Central memory CD8-positive, alpha-beta T cell (primary cell): ENCODE measurements at regions not wholly inside any gene's neighbourhood (a gene's known extent, or its start where the extent isn't known, plus 50 kb on each side); places are given as distances from the start of the nearest gene placed in this dataset.
A peak's percentile ranks its signal among the peaks of the same experiment; 100 is the strongest.
"Not testable (repeated sequence)": the region's sequence is repeated elsewhere in the genome, so short reads cannot be mapped to it uniquely, and the experiment has no call there.

ENCODE experiments used
- ATAC-seq: fragments of 150-1000 bp; cut with Tn5 transposase; replicated peaks from 2 replicates; pipeline ENCODE4 v1.10.0; 2022; ENCODE audit warnings: mild to moderate bottlenecking, moderate FRiP score, moderate number of reproducible peaks; ENCODE audit not compliant: poor library complexity, severe bottlenecking; ENCODE audit errors: extremely low read depth
- DNase-seq, 2 donors: peaks; one replicate each; pipeline ENCODE4 v3.0.0; 2021; ENCODE audit warnings: low spot score in 2 of 2
- H3K27ac Mint-ChIP-seq: one replicate; pipeline ENCODE4 v1.8.0; 2022; ENCODE audit warnings: low read depth, mild to moderate bottlenecking, moderate library complexity, mixed read lengths
- H3K27me3 Mint-ChIP-seq: one replicate; pipeline ENCODE4 v1.8.0; 2022; ENCODE audit warnings: mixed read lengths
- H3K36me3 Mint-ChIP-seq: one replicate; pipeline ENCODE4 v1.8.0; 2022; ENCODE audit warnings: mild to moderate bottlenecking, moderate library complexity, mixed read lengths; ENCODE audit not compliant: insufficient read depth
- H3K4me1 Mint-ChIP-seq: one replicate; pipeline ENCODE4 v1.8.0; 2022; ENCODE audit warnings: mixed read lengths
- H3K4me3 Mint-ChIP-seq: one replicate; pipeline ENCODE4 v1.8.0; 2022; ENCODE audit warnings: mild to moderate bottlenecking, moderate library complexity, mixed read lengths
- H3K9me3 Mint-ChIP-seq: one replicate; pipeline ENCODE4 v1.8.0; 2022; ENCODE audit warnings: mixed read lengths

GRCh38 chr19:30968210-30968609, 381.0 kb downstream of the TSHZ3 start:
- H3K4me3 Mint-ChIP-seq = no peak overlapping the region
- H3K4me1 Mint-ChIP-seq = no peaks in the 10 kb centered on the region
- H3K36me3 Mint-ChIP-seq = no peaks in the 10 kb centered on the region
- peaks cover 5% of the 10 kb centered on the region for H3K9me3 Mint-ChIP-seq
- no peak overlapping the region for H3K27ac Mint-ChIP-seq
- ATAC-seq (no peak), DNase-seq (no peak)
- peaks cover 11% of the 10 kb centered on the region for H3K27me3 Mint-ChIP-seq

DNA sequence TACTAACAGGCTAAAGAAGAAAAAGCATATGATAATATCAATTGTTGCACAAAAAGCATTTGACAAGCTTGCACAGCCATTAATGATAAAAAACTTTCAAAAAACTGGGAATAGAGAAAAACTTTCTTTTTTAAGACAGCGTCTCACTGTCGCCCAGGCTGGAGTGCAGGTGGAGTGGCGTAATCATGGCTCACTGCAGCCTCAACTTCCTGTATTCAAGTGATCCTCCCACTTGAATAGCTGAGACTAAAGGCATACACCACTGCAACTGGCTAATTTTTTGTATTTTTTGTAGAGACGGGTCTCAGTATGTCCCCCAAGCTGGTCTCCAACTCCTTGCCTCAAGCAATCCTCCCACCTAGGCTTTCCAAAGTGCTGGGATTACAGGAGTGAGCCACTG, 382.8 kb downstream of the TSHZ3 start:
- ATAC-seq = no peak
- Mint-ChIP-seq H3K4me1 (no peaks in the 10 kb centered on the region), H3K27me3 (no peaks in the 10 kb centered on the region)

DNA sequence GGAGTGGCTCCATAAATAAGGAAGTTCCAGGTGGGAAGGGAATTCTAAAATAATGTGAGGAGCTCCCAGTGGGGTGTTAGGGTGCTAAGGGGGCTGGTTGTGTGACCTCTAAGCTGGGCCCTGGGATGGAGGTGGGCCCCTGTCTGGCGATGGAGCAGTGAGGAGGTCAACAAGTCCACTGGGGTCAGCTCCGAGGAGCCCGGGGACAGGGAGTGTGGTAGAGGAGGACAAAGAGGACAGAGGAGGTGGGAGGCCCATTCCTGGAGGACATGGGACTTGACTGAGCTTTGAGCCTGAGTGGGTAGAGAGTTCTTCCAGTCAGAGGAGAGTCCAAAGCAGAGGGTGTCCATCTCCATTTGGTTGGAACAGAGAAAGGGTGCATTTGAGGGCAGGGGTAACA, 390.2 kb downstream of the TSHZ3 start:
- Mint-ChIP-seq H3K36me3 (no peaks in the 10 kb centered on the region), H3K9me3 (no peaks in the 10 kb centered on the region), H3K4me1 (no peaks in the 10 kb centered on the region), H3K27ac (no peak overlapping the region), H3K4me3 (no peak overlapping the region), H3K27me3 (peaks cover 31% of the 10 kb centered on the region)
- no peak for ATAC-seq
- no peak for DNase-seq

More for the DNA sequence above, 382.8 kb downstream of the TSHZ3 start:
- DNase-seq = no peak
- Mint-ChIP-seq H3K27ac (no peak overlapping the region), H3K4me3 (no peak overlapping the region), H3K36me3 (no peaks in the 10 kb centered on the region), H3K9me3 (peaks cover 5% of the 10 kb centered on the region)

GRCh38 chr19:30955112-30956104, 393.8 kb downstream of the TSHZ3 start:
- H3K27me3 Mint-ChIP-seq = peaks cover 31% of the 10 kb centered on the region
- no peaks in the 10 kb centered on the region for H3K9me3 Mint-ChIP-seq
- H3K27ac Mint-ChIP-seq = no peak overlapping the region
- DNase-seq (no peak), ATAC-seq (no peak)
- no peaks in the 10 kb centered on the region for H3K36me3 Mint-ChIP-seq
- H3K4me1 Mint-ChIP-seq = no peaks in the 10 kb centered on the region
- H3K4me3 Mint-ChIP-seq = no peak overlapping the region

DNA sequence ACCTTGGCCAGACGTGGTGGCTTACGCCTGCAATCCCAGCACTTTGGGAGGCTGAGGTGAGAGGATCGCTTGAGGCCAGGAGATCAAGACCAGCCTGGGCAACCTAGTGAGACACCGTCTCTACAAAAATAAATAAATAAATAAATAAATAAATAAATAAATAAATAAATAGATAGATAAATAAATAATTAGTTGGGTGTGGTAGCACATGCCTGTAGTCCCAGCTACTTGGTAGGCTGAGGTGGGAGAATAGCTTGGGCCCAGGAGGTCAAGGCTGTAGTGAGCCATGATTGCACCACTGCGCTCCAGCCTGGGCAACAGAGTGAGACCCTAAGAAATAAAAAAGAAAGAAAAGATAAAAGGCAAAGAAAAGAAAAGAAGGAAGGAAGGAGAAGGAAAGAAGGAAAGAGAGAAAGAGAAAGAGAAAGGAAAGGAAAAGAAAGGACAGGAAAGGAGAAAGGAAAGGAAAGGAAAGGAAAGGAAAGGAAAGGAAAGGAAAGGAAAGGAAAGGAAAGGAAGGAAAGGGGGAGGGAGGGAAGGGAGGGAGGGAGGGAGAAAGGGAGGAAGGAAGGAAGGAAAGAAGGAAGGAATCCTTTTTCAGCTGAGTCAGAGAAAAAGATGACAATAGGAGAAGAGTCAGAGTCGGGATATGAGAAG, 404.8 kb downstream of the TSHZ3 start:
- H3K4me1 Mint-ChIP-seq, DNase-seq, H3K9me3 Mint-ChIP-seq, ATAC-seq, H3K36me3 Mint-ChIP-seq, H3K4me3 Mint-ChIP-seq: not testable (repeated sequence)
- H3K27me3 Mint-ChIP-seq = peaks cover 22% of the 10 kb centered on the region
- peak overlapping the region; percentile 47 for H3K27ac Mint-ChIP-seq

GRCh38 chr19:30943101-30943843, 406.0 kb downstream of the TSHZ3 start:
- Mint-ChIP-seq H3K27me3 (peaks cover 33% of the 10 kb centered on the region), H3K36me3 (no peaks in the 10 kb centered on the region), H3K27ac (no peak overlapping the region), H3K9me3 (no peaks in the 10 kb centered on the region), H3K4me3 (no peak overlapping the region), H3K4me1 (no peaks in the 10 kb centered on the region)
- ATAC-seq = no peak
- DNase-seq = no peak

GRCh38 chr19:30942636-30943035, 406.6 kb downstream of the TSHZ3 start:
- H3K4me3 Mint-ChIP-seq = no peak overlapping the region
- H3K27me3 Mint-ChIP-seq = peaks cover 33% of the 10 kb centered on the region
- ATAC-seq = no peak

DNA sequence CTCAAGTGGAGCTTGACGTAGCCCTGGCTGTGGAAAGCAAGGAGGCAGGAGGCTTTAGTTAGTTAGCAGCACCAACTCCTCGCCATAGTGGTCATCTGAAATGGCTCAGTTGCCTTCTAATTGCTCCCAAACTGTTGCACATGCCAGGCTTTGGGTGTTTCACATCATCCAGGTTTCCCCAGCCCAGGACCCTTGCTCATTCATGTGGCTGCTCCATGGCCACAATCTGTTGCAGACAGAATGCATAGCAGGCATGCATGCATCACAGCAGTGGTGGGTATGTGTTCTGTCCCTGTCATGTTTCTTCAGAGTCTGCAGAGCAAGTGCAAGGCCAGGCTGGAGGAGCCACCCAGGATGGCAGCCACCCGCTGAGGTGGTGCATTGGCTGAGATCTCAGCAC, 407.6 kb downstream of the TSHZ3 start:
- Mint-ChIP-seq H3K36me3 (no peaks in the 10 kb centered on the region), H3K4me3 (no peak overlapping the region), H3K27ac (no peak overlapping the region), H3K27me3 (peaks cover 33% of the 10 kb centered on the region), H3K4me1 (no peaks in the 10 kb centered on the region), H3K9me3 (no peaks in the 10 kb centered on the region)
- DNase-seq = no peak
- no peak for ATAC-seq

More at GRCh38 chr19:30942636-30943035, 406.6 kb downstream of the TSHZ3 start:
- no peaks in the 10 kb centered on the region for H3K36me3 Mint-ChIP-seq
- DNase-seq = no peak
- no peaks in the 10 kb centered on the region for H3K4me1 Mint-ChIP-seq
- H3K9me3 Mint-ChIP-seq = no peaks in the 10 kb centered on the region
- no peak overlapping the region for H3K27ac Mint-ChIP-seq

GRCh38 chr19:30936276-30936675, 413.0 kb downstream of the TSHZ3 start:
- H3K27ac Mint-ChIP-seq = no peak overlapping the region
- H3K4me1 Mint-ChIP-seq = no peaks in the 10 kb centered on the region
- no peaks in the 10 kb centered on the region for H3K9me3 Mint-ChIP-seq
- H3K27me3 Mint-ChIP-seq = peaks cover 15% of the 10 kb centered on the region
- ATAC-seq = no peak
- H3K36me3 Mint-ChIP-seq = no peaks in the 10 kb centered on the region
- DNase-seq = no peak
- no peak overlapping the region for H3K4me3 Mint-ChIP-seq

- peaks cover 10% of the 10 kb centered on the region for H3K27me3 Mint-ChIP-seq
- DNase-seq (no peak), ATAC-seq (no peak)
- no peak overlapping the region for H3K27ac Mint-ChIP-seq
- H3K36me3 Mint-ChIP-seq = no peaks in the 10 kb centered on the region
- no peaks in the 10 kb centered on the region for H3K9me3 Mint-ChIP-seq
- no peaks in the 10 kb centered on the region for H3K4me1 Mint-ChIP-seq
- no peak overlapping the region for H3K4me3 Mint-ChIP-seq
These were observed 414.1 kb downstream of the TSHZ3 start for GRCh38 chr19:30935146-30935545.

- not testable (repeated sequence) for H3K27me3 Mint-ChIP-seq, H3K4me1 Mint-ChIP-seq
These were observed 415.8 kb downstream of the TSHZ3 start for GRCh38 chr19:30933454-30933853.

DNA sequence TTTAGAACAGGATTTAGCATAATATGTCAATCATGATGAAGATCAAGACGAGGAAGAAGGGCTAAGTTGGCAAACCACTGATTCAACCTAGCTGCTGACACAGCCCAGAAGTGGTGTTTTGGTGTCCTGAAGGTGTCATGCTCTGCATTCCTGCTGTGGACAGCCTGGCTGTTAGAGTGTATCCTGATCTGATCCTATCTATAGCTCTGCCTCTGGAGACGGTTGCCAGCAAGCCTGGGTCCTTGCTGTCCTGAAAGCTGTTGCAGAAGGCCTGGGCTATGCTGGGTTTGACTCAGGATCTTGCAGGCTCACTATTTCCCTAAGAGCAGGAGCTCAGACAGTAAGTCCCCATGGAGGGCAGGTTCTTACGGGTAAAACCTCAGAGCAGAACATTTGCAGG, 416.4 kb downstream of the TSHZ3 start:
- no peak overlapping the region for H3K4me3 Mint-ChIP-seq
- ATAC-seq = no peak
- no peaks in the 10 kb centered on the region for H3K36me3 Mint-ChIP-seq
- H3K27me3 Mint-ChIP-seq = peaks cover 3% of the 10 kb centered on the region
- H3K4me1 Mint-ChIP-seq = no peaks in the 10 kb centered on the region
- no peak overlapping the region for H3K27ac Mint-ChIP-seq
- DNase-seq = no peak
- H3K9me3 Mint-ChIP-seq = peaks cover under 1% of the 10 kb centered on the region

More at GRCh38 chr19:30933454-30933853, 415.8 kb downstream of the TSHZ3 start:
- H3K4me3 Mint-ChIP-seq, H3K9me3 Mint-ChIP-seq, H3K36me3 Mint-ChIP-seq, ATAC-seq, DNase-seq, H3K27ac Mint-ChIP-seq: not testable (repeated sequence)
